Colonic mucosa (tissue), 4 donors: ENCODE measurements at regions not wholly inside any gene's neighbourhood (a gene's known extent, or its start where the extent isn't known, plus 50 kb on each side); places are given as distances from the start of the nearest gene placed in this dataset.

Source experiments
- DNase-seq: peaks from one replicate; pipeline ENCODE4 v3.0.0-alpha.2; 2020
- H3K27ac ChIP-seq: fragments of 200-600 bp; one replicate; pipeline ENCODE4 v1.8.0; 2021
- H3K27me3 ChIP-seq: fragments of 200-600 bp; one replicate; pipeline ENCODE4 v1.8.0; 2021
- H3K36me3 ChIP-seq: fragments of 200-600 bp; one replicate; pipeline ENCODE4 v1.8.0; 2021
- H3K4me1 ChIP-seq: fragments of 200-600 bp; one replicate; pipeline ENCODE4 v1.8.0; 2021; ENCODE audit warnings: mild to moderate bottlenecking
- H3K4me3 ChIP-seq: fragments of 200-600 bp; one replicate; pipeline ENCODE4 v1.8.0; 2021
- H3K9ac ChIP-seq, 2 donors: one replicate each; pipeline ENCODE4 v1.7.0; 2013; ENCODE audit warnings: control low read depth in 2 of 2, low read depth in 2 of 2, low read length in 2 of 2
- H3K9me3 ChIP-seq: fragments of 200-600 bp; one replicate; pipeline ENCODE4 v1.8.0; 2021
- intact Hi-C: fragments of 100-400 bp; cut with DNase I; formaldehyde crosslinking; loops from one replicate; pipeline ENCODE4 v1.14.1; 2022
- TF ChIP-seq, protein P1 (sequence below): fragments of 200-600 bp; IDR thresholded peaks from one replicate; pipeline ENCODE4 v1.8.0; 2022; ENCODE audit warnings: antibody characterized with exemption, mild to moderate bottlenecking
- donor health status: healthy.
- donor health status: DM: no; HTN: no; CAD: no.
- donor health status: DM: no; HTN: no; CAD: no.

- intact Hi-C loops, result no loop called here
- Histone ChIP-seq H3K27ac (no peak overlapping the region), H3K9me3 (no peaks in the 10 kb centered on the region), H3K27me3 (no peaks in the 10 kb centered on the region), H3K36me3 (no peaks in the 10 kb centered on the region), H3K4me3 (no peak overlapping the region), H3K4me1 (no peaks in the 10 kb centered on the region), H3K9ac (no peak overlapping the region)
- no peak for DNase-seq
- TF ChIP-seq, protein P1, sequence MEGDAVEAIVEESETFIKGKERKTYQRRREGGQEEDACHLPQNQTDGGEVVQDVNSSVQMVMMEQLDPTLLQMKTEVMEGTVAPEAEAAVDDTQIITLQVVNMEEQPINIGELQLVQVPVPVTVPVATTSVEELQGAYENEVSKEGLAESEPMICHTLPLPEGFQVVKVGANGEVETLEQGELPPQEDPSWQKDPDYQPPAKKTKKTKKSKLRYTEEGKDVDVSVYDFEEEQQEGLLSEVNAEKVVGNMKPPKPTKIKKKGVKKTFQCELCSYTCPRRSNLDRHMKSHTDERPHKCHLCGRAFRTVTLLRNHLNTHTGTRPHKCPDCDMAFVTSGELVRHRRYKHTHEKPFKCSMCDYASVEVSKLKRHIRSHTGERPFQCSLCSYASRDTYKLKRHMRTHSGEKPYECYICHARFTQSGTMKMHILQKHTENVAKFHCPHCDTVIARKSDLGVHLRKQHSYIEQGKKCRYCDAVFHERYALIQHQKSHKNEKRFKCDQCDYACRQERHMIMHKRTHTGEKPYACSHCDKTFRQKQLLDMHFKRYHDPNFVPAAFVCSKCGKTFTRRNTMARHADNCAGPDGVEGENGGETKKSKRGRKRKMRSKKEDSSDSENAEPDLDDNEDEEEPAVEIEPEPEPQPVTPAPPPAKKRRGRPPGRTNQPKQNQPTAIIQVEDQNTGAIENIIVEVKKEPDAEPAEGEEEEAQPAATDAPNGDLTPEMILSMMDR, result no peak
Observed at GRCh38 chr1:83573776-83574175, 425.2 kb downstream of the TTLL7 start.

DNA sequence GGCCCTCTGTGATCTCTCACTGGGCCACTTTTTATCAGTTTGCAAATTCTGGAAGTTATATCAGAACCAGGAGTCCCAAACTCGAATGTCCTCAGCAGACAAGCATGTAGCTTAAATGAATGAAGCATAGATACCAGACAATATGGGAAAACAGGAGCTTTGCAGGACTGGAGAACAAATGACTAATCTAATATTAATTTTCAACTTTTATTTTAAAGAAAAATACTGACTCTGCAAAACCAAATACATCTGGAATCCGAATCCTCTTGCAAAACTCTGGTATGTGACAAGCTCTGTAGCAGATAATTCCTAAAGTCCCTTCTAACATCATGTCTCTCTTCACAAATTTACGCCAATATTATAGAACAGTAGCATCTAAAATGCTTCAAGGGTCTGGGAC, 427.4 kb downstream of the TTLL7 start:
- Histone ChIP-seq H3K9ac (no peak overlapping the region), H3K27ac (no peak overlapping the region), H3K4me3 (no peak overlapping the region), H3K36me3 (no peaks in the 10 kb centered on the region), H3K4me1 (no peaks in the 10 kb centered on the region), H3K9me3 (no peaks in the 10 kb centered on the region), H3K27me3 (no peaks in the 10 kb centered on the region)
- DNase-seq, result no peak
- TF ChIP-seq, protein P1, result no peak
- intact Hi-C loops, result no loop called here

- TF ChIP-seq, protein P1, result no peak
- H3K27ac ChIP-seq, result no peak overlapping the region
- H3K4me3 ChIP-seq, result no peak overlapping the region
- intact Hi-C loops, result no loop called here
- H3K36me3 ChIP-seq, result no peaks in the 10 kb centered on the region
- no peaks in the 10 kb centered on the region for H3K4me1 ChIP-seq
- H3K9ac ChIP-seq, result no peak overlapping the region
- H3K27me3 ChIP-seq, result no peaks in the 10 kb centered on the region
- no peak for DNase-seq
- no peaks in the 10 kb centered on the region for H3K9me3 ChIP-seq
Observed at GRCh38 chr1:83561346-83561745, 437.6 kb downstream of the TTLL7 start.

- no peak overlapping the region for H3K4me3 ChIP-seq
- no peaks in the 10 kb centered on the region for H3K27me3 ChIP-seq
- no peak overlapping the region for H3K9ac ChIP-seq
- H3K4me1 ChIP-seq, result no peaks in the 10 kb centered on the region
- no peaks in the 10 kb centered on the region for H3K36me3 ChIP-seq
- H3K27ac ChIP-seq, result no peak overlapping the region
- DNase-seq, result no peak
- TF ChIP-seq, protein P1, result no peak
- intact Hi-C loops, result no loop called here
- H3K9me3 ChIP-seq, result no peaks in the 10 kb centered on the region
Observed at GRCh38 chr1:83559129-83559840, 439.6 kb downstream of the TTLL7 start.

DNA sequence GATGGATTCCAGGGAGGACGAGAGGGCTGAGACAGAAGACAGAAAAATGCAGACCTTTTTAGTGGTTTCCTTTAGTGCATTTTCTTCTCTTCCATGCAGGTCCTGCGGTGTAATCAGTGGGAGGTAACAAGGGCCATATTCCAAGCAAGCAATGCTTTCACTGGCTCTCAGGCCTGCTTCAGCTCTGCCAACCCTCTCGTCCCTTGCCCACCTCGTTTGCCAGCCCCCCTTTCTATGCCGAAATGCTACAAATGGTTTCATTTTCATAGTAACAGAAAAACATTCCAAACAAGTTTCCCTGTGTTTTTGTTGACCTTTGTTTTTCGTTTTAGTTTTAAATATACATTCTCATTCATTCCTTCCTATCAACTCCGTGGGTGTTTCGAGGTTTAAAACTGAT, 443.1 kb downstream of the TTLL7 start:
- H3K27me3 ChIP-seq, result no peaks in the 10 kb centered on the region
- no peak overlapping the region for H3K9ac ChIP-seq
- TF ChIP-seq, protein P1, result no peak

More for the DNA sequence above, 443.1 kb downstream of the TTLL7 start:
- no peaks in the 10 kb centered on the region for H3K9me3 ChIP-seq
- no peak for DNase-seq
- H3K4me3 ChIP-seq, result no peak overlapping the region
- H3K27ac ChIP-seq, result no peak overlapping the region
- no peaks in the 10 kb centered on the region for H3K4me1 ChIP-seq
- intact Hi-C loops, result no loop called here
- H3K36me3 ChIP-seq, result no peaks in the 10 kb centered on the region
